Transverse colon (tissue), 4 donors: ENCODE measurements at regions not wholly inside any gene's neighbourhood (a gene's known extent, or its start where the extent isn't known, plus 50 kb on each side); places are given as distances from the start of the nearest gene placed in this dataset.

ENCODE experiments used
- EP300 ChIP-seq: sonication (generic); formaldehyde crosslinking; IDR thresholded peaks from one replicate; pipeline ENCODE4 v1.6.1; 2017; ENCODE audit warnings: antibody characterized with exemption, low read depth
- POLR2A ChIP-seq: fragments of 450-650 bp; IDR thresholded peaks from one replicate; pipeline ENCODE4 v1.6.1; 2016; ENCODE audit warnings: antibody characterized with exemption, mild to moderate bottlenecking, moderate library complexity
- POLR2AphosphoS5 ChIP-seq, 3 donors: sonication (generic); formaldehyde crosslinking; IDR thresholded peaks; one replicate each; pipeline ENCODE4 v1.6.1; 2016; ENCODE audit warnings: antibody characterized with exemption in 3 of 3
- TF ChIP-seq, protein P1 (sequence below), 5 experiments: fragments of 200-600 bp in 3 of 5; fragments of 450-650 bp in 2 of 5; sonication (generic) in 3 of 5; IDR thresholded peaks; 1 replicate in 2 of 5; 2 replicates in 3 of 5; pipeline ENCODE4 v1.5.1; 2016 to 2017; ENCODE audit warnings: antibody characterized with exemption in 5 of 5, inconsistent platforms in 3 of 5, mild to moderate bottlenecking in 2 of 5, moderate library complexity in 1 of 5

DNA sequence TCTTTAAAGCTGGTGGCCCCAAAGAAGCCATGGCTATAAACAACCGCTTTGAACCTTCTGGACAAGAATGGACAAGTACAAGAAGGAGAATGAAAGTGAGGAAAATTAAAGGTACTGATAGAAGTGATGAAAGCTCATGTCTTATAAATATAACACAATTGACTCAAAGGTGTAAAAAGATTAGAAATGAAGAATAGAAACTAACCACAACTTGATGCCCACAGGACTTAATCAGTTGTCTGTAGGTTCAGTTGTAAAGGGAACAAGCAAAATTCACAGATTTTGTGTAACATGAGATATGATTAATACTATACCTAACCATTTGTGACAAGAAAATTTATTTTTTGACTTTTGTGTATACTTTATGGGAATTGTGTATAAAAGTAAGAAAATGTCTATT lies 135.7 kb downstream of the NUP35 start:
- TF ChIP-seq EP300 (no peak), POLR2A (no peak), POLR2AphosphoS5 (IDR thresholded peaks at IDR 0.05) (no peak)
- TF ChIP-seq, protein P1, sequence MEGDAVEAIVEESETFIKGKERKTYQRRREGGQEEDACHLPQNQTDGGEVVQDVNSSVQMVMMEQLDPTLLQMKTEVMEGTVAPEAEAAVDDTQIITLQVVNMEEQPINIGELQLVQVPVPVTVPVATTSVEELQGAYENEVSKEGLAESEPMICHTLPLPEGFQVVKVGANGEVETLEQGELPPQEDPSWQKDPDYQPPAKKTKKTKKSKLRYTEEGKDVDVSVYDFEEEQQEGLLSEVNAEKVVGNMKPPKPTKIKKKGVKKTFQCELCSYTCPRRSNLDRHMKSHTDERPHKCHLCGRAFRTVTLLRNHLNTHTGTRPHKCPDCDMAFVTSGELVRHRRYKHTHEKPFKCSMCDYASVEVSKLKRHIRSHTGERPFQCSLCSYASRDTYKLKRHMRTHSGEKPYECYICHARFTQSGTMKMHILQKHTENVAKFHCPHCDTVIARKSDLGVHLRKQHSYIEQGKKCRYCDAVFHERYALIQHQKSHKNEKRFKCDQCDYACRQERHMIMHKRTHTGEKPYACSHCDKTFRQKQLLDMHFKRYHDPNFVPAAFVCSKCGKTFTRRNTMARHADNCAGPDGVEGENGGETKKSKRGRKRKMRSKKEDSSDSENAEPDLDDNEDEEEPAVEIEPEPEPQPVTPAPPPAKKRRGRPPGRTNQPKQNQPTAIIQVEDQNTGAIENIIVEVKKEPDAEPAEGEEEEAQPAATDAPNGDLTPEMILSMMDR (IDR thresholded peaks at IDR 0.05), result no peak
